DND-41 (cell line): ENCODE measurements at regions not wholly inside any gene's neighbourhood (a gene's known extent, or its start where the extent isn't known, plus 50 kb on each side); places are given as distances from the start of the nearest gene placed in this dataset.

ENCODE experiments used
- CTCF ChIP-seq: IDR thresholded peaks from 2 replicates; pipeline ENCODE4 v1.5.1; 2012; ENCODE audit warnings: borderline replicate concordance, low read length, moderate library complexity, mild to moderate bottlenecking; ENCODE audit not compliant: poor library complexity, severe bottlenecking; ENCODE audit errors: extremely low read depth
- EZH2 ChIP-seq: IDR thresholded peaks from 3 replicates; pipeline ENCODE4 v1.6.1; 2012; ENCODE audit warnings: borderline replicate concordance, low read depth, mild to moderate bottlenecking, moderate library complexity, low read length, inconsistent platforms; ENCODE audit not compliant: severe bottlenecking

- TF ChIP-seq CTCF (no peak), EZH2 (no peak)
Observed at GRCh38 chr5:59976342-59976741, 82.8 kb upstream of the PDE4D start.
